HG03354 (cell line): ENCODE measurements at regions not wholly inside any gene's neighbourhood (a gene's known extent, or its start where the extent isn't known, plus 50 kb on each side); places are given as distances from the start of the nearest gene placed in this dataset.

ENCODE experiments used
- ATAC-seq: cut with Tn5 transposase; IDR thresholded peaks from one replicate; pipeline ENCODE4 v1.9.1; 2021; ENCODE audit warnings: mild to moderate bottlenecking; ENCODE audit not compliant: unreplicated experiment, poor library complexity, severe bottlenecking

GRCh38 chr14:58865514-58866281 lies 227.9 kb downstream of the DACT1 start:
- ATAC-seq = no peak

GRCh38 chr14:58866391-58866790 lies 228.6 kb downstream of the DACT1 start:
- no peak for ATAC-seq

GRCh38 chr14:58870961-58871360 lies 233.2 kb downstream of the DACT1 start:
- ATAC-seq = no peak

GRCh38 chr14:58871573-58871972 lies 233.8 kb downstream of the DACT1 start:
- ATAC-seq = no peak

GRCh38 chr14:58872061-58872460 lies 234.3 kb downstream of the DACT1 start:
- ATAC-seq = no peak

GRCh38 chr14:58873228-58873953 lies 235.6 kb downstream of the DACT1 start:
- ATAC-seq = no peak

- ATAC-seq = no peak
Measured at GRCh38 chr14:58875613-58876012, 237.9 kb downstream of the DACT1 start.

GRCh38 chr14:58876608-58877007 lies 238.8 kb downstream of the DACT1 start:
- no peak for ATAC-seq

GRCh38 chr14:58878439-58879139 lies 240.8 kb downstream of the DACT1 start:
- ATAC-seq = no peak

GRCh38 chr14:58881433-58881832 lies 243.7 kb downstream of the DACT1 start:
- no peak for ATAC-seq

- no peak for ATAC-seq
Measured at GRCh38 chr14:58882577-58883018, 244.8 kb downstream of the DACT1 start.

- no peak for ATAC-seq
Measured at GRCh38 chr14:58884442-58884841, 246.7 kb downstream of the DACT1 start.

GRCh38 chr14:58887931-58888330 lies 250.2 kb downstream of the DACT1 start:
- no peak for ATAC-seq

- no peak for ATAC-seq
Measured at GRCh38 chr14:58898655-58899316, 261.0 kb downstream of the DACT1 start.

- ATAC-seq = no peak
Measured at GRCh38 chr14:58899317-58899713, 261.6 kb downstream of the DACT1 start.

- no peak for ATAC-seq
Measured at GRCh38 chr14:58901826-58902225, 264.1 kb downstream of the DACT1 start.

- ATAC-seq = no peak
Measured at GRCh38 chr14:58904776-58905175, 267.0 kb downstream of the DACT1 start.

- no peak for ATAC-seq
Measured at GRCh38 chr14:58907803-58908202, 270.0 kb downstream of the DACT1 start.

- no peak for ATAC-seq
Measured at GRCh38 chr14:58912287-58912686, 274.5 kb downstream of the DACT1 start.

- no peak for ATAC-seq
Measured at GRCh38 chr14:58912799-58913432, 275.2 kb downstream of the DACT1 start.
